ENCODE measurements at regions not wholly inside any gene's neighbourhood (a gene's known extent, or its start where the extent isn't known, plus 50 kb on each side); places are given as distances from the start of the nearest gene placed in this dataset.

GRCh38 chr1:177476676-177477075 is 305.9 kb downstream of the BRINP2 start:
- TF ChIP-seq POLR2A (IDR thresholded peaks at IDR 0.05) (no peak), CTCF (IDR thresholded peaks at IDR 0.05) (no peak)
